Lung (tissue), 11 donors: ENCODE measurements at regions not wholly inside any gene's neighbourhood (a gene's known extent, or its start where the extent isn't known, plus 50 kb on each side); places are given as distances from the start of the nearest gene placed in this dataset.

Experiments used
- ATAC-seq: fragments of 200-7000 bp; cut with Tn5 transposase; one replicate; pipeline ENCODE4 v1.9.1; 2020; ENCODE audit warnings: moderate number of reproducible peaks; ENCODE audit not compliant: insufficient read depth, low FRiP score
- DNase-seq, 3 donors: peaks; one replicate each; pipeline ENCODE4 v3.0.0-alpha.2; 2013 to 2017
- H3K27ac ChIP-seq, 2 donors: one replicate each; pipeline ENCODE4 v1.5.1; 2013; ENCODE audit warnings: mild to moderate bottlenecking in 2 of 2, moderate library complexity in 2 of 2, control low read depth in 1 of 2, inconsistent platforms in 1 of 2, low read depth in 1 of 2, low read length in 1 of 2
- H3K27me3 ChIP-seq, 3 donors: one replicate each; pipeline ENCODE4 v1.5.1; 2013; ENCODE audit warnings: low read length in 2 of 3; ENCODE audit not compliant: control insufficient read depth in 3 of 3, insufficient read depth in 3 of 3
- H3K36me3 ChIP-seq, 4 donors: one replicate each; pipeline ENCODE4 v1.5.1; 2013; ENCODE audit warnings: low read length in 4 of 4, mild to moderate bottlenecking in 1 of 4, moderate library complexity in 1 of 4; ENCODE audit not compliant: control insufficient read depth in 4 of 4, insufficient read depth in 4 of 4
- H3K4me1 ChIP-seq, 5 donors: one replicate each; pipeline ENCODE4 v1.5.1; 2013; ENCODE audit warnings: low read length in 5 of 5, mild to moderate bottlenecking in 2 of 5, moderate library complexity in 1 of 5; ENCODE audit not compliant: control insufficient read depth in 5 of 5, insufficient read depth in 5 of 5
- H3K4me3 ChIP-seq: one replicate; pipeline ENCODE4 v1.5.1; 2013; ENCODE audit warnings: mild to moderate bottlenecking, control low read depth, moderate library complexity
- H3K9ac ChIP-seq, 2 donors: one replicate each; pipeline ENCODE4 v1.5.1; 2013; ENCODE audit warnings: low read length in 2 of 2, control low read depth in 1 of 2; ENCODE audit not compliant: insufficient read depth in 1 of 2
- H3K9me3 ChIP-seq, 4 donors: one replicate each; pipeline ENCODE4 v1.5.1; 2013; ENCODE audit warnings: low read length in 3 of 4, mild to moderate bottlenecking in 1 of 4, moderate library complexity in 1 of 4; ENCODE audit not compliant: control insufficient read depth in 4 of 4, insufficient read depth in 3 of 4
- CTCF ChIP-seq: IDR thresholded peaks from 2 replicates; pipeline ENCODE4 v1.5.1; 2012; ENCODE audit warnings: mild to moderate bottlenecking; ENCODE audit errors: control extremely low read depth, extremely low read depth
- WGBS, 2 donors: extraction: QIAGEN DNeasy Blood & Tissue Kit; methylation state at CpG; one replicate each; pipeline ENCODE4 v1.1.7; 2013; 5-methylcytosine and 5-hydroxymethylcytosine counted together
- donor health status: control.
- donor health status: control.
- donor health status: Bipolar disorder and iron deficiency.
- donor health status: healthy.
- donor health status: DM: yes; HTN: yes; CAD: no.

- TF ChIP-seq CTCF: no peak
- no peak for ATAC-seq
Measured at GRCh38 chr15:72866182-72866581, 82.6 kb upstream of the ADPGK start.

DNA sequence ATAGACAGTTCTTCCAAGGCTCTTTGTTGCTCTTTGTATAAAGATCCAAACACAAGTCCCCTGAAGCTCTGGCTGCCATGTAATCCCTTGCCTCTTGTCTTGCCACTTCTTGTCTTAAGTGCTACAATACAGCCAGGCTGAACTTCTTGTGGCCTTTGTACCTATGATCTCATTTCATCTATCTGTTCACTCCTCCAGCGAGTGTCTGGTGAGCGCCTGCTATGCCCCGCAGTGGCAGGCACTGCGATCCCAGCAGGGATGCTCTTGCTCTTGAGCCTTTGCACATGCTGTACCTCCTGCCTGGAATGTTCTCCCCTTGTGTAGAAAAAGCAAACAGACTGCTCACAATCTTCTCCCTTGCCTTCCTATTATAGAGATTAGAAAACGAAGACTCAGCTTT, 81.9 kb upstream of the ADPGK start:
- Histone ChIP-seq H3K27me3 (no peaks in the 10 kb centered on the region), H3K9ac (no peak overlapping the region), H3K27ac (no peak overlapping the region), H3K36me3 (no peaks in the 10 kb centered on the region), H3K4me1 (no peaks in the 10 kb centered on the region), H3K9me3 (peaks cover 0 to 4% (median 0%) of the 10 kb centered on the region in 4 donors), H3K4me3 (no peak overlapping the region)
- ATAC-seq (no peak), DNase-seq (no peak)
- no peak for TF ChIP-seq CTCF
- 75 to 91% methylated on average over 5 of the region's 5 CpGs for WGBS, 2 donors

More at GRCh38 chr15:72866182-72866581, 82.6 kb upstream of the ADPGK start:
- peaks cover 0 to 4% (median 0%) of the 10 kb centered on the region in 4 donors for H3K9me3 ChIP-seq
- no peak overlapping the region for H3K9ac ChIP-seq
- no peak overlapping the region for H3K4me3 ChIP-seq
- H3K27me3 ChIP-seq: no peaks in the 10 kb centered on the region
- H3K4me1 ChIP-seq: no peaks in the 10 kb centered on the region
- H3K36me3 ChIP-seq: no peaks in the 10 kb centered on the region
- no peak overlapping the region for H3K27ac ChIP-seq
- no peak for DNase-seq

GRCh38 chr15:72864681-72865080, 81.1 kb upstream of the ADPGK start:
- no peaks in the 10 kb centered on the region for H3K4me1 ChIP-seq
- no peak overlapping the region for H3K9ac ChIP-seq
- DNase-seq (no peak), ATAC-seq (no peak)
- no peaks in the 10 kb centered on the region for H3K36me3 ChIP-seq
- no peak overlapping the region for H3K4me3 ChIP-seq
- 94 to 95% methylated on average over 4 of the region's 4 CpGs for WGBS, 2 donors
- TF ChIP-seq CTCF: no peak
- H3K27ac ChIP-seq: no peak overlapping the region
- H3K9me3 ChIP-seq: peaks cover 0 to 4% (median 0%) of the 10 kb centered on the region in 4 donors
- H3K27me3 ChIP-seq: no peaks in the 10 kb centered on the region

DNA sequence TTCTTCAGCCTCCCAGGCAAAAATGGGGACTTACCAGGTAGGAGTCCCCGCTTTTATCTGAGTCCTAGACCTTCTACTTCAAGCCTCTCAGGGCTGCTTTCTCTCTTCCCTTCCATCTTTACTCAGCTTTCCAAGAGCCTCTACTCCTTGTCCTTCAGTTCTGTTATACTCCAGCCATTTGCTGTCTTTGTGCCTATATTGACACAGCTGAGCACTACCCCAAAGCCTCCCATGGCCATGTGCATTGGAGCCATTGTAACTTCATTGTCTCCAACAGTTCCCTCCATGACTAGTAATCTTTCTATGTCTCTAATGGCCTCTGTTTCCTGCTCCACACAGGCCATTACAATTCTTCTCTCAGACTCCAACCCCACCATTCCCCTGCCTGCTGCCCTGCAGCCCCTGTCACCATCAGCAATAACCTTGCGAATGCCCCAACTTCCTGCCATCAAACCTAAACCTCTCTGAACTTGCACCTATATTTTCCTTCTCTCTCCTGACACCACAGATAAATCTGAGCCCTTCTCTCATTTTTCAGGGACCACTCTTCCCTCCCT, 77.9 kb upstream of the ADPGK start:
- DNase-seq (no peak), ATAC-seq (no peak)
- Histone ChIP-seq H3K27ac (no peak overlapping the region), H3K36me3 (no peaks in the 10 kb centered on the region), H3K9ac (no peak overlapping the region), H3K27me3 (no peaks in the 10 kb centered on the region), H3K4me3 (no peak overlapping the region), H3K4me1 (no peaks in the 10 kb centered on the region), H3K9me3 (peaks cover 0 to 4% (median 0%) of the 10 kb centered on the region in 4 donors)
- 97 to 100% methylated on average over 2 of the region's 2 CpGs for WGBS, 2 donors
- TF ChIP-seq CTCF: no peak
